ENCODE measurements at regions not wholly inside any gene's neighbourhood (a gene's known extent, or its start where the extent isn't known, plus 50 kb on each side); places are given as distances from the start of the nearest gene placed in this dataset.

DNA sequence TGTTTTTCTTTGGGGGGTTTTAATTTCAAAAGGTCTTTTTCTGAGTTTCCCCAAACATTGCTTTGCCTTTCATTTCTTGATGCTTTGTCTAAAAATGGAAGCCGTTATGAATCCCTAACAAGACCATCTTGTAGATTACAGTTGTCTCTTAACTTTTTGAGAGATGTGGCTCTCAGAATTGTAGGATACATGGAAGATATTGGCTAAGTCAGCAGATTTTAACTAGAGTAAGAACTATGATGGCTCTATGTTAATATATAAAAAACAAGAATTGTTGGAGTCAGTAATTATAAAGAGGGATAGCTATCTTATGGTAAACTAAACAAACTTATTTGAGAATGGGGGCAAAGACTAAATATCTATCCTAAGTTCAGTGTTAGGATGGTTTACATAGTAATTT lies 96.6 kb upstream of the HS3ST5 start:
- H3K27me3 ChIP-seq (ENCODE audit: control insufficient read depth, low read length), result no peaks in the 10 kb centered on the region
- H3K4me2 ChIP-seq (ENCODE audit: low read length), result no peak overlapping the region
- H4K20me1 ChIP-seq (ENCODE audit: control insufficient read depth, insufficient read depth, low read depth, low read length), result no peaks in the 10 kb centered on the region
- no peaks in the 10 kb centered on the region for H3K4me1 ChIP-seq (ENCODE audit: control insufficient read depth, low read length)
- no peaks in the 10 kb centered on the region for H3F3A ChIP-seq (ENCODE audit: control insufficient read depth, insufficient read depth)
- no peaks in the 10 kb centered on the region for H3K9me2 ChIP-seq (replicated peaks; ENCODE audit: control insufficient read depth, low read length)
- TF ChIP-seq CTCF (IDR thresholded peaks at IDR 0.05; ENCODE audit: low read depth, low read length, poor library complexity, severe bottlenecking), result no peak
- no peak for TF ChIP-seq EZH2phosphoT487 (IDR thresholded peaks at IDR 0.05; ENCODE audit: borderline replicate concordance, low read length)
- peaks cover 4% of the 10 kb centered on the region; the same call in 1 of the 2 replicates for H3K9me3 ChIP-seq (ENCODE audit: control insufficient read depth, insufficient read depth, low read length)
- H3K27ac ChIP-seq (ENCODE audit: low read depth, low read length), result no peak overlapping the region
- no peak overlapping the region for H3K4me3 ChIP-seq (ENCODE audit: low read length)
- H3K36me3 ChIP-seq (ENCODE audit: control insufficient read depth, low read length), result no peaks in the 10 kb centered on the region
- no peaks in the 10 kb centered on the region for H3K79me2 ChIP-seq (ENCODE audit: control insufficient read depth, low read length)

DNA sequence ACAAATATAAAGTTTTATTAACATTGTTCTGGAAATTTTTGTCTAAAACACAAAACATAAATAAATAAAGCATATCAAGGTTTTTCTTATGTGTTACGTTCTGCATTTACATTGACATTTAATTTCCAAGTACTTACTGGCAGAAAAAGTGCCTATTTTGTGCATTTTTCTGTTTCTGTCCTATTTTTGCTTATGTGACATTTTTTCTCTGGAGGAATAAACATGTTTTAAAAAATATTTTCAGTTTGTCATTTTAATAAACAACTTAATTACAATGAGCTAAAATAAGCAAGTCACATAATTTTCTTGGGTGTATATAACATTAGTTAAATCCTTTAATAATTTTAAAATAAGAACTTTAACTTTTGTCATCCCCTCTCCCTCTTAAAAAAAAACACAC lies 94.4 kb upstream of the HS3ST5 start:
- H3K4me2 ChIP-seq (ENCODE audit: low read length), result no peak overlapping the region
- H3K27me3 ChIP-seq (ENCODE audit: control insufficient read depth, low read length), result no peaks in the 10 kb centered on the region
- H3K9me2 ChIP-seq (replicated peaks; ENCODE audit: control insufficient read depth, low read length), result no peaks in the 10 kb centered on the region
- no peaks in the 10 kb centered on the region for H4K20me1 ChIP-seq (ENCODE audit: control insufficient read depth, insufficient read depth, low read depth, low read length)
- H3K4me1 ChIP-seq (ENCODE audit: control insufficient read depth, low read length), result no peaks in the 10 kb centered on the region
- H3K27ac ChIP-seq (ENCODE audit: low read depth, low read length), result no peak overlapping the region
- H3K36me3 ChIP-seq (ENCODE audit: control insufficient read depth, low read length), result no peaks in the 10 kb centered on the region
- H3K4me3 ChIP-seq (ENCODE audit: low read length), result no peak overlapping the region
- H3K9me3 ChIP-seq (ENCODE audit: control insufficient read depth, insufficient read depth, low read length), result peaks cover 4% of the 10 kb centered on the region; the same call in 1 of the 2 replicates
- TF ChIP-seq CTCF (IDR thresholded peaks at IDR 0.05; ENCODE audit: low read depth, low read length, poor library complexity, severe bottlenecking), result no peak
- TF ChIP-seq EZH2phosphoT487 (IDR thresholded peaks at IDR 0.05; ENCODE audit: borderline replicate concordance, low read length), result no peak
- no peaks in the 10 kb centered on the region for H3K79me2 ChIP-seq (ENCODE audit: control insufficient read depth, low read length)
- H3F3A ChIP-seq (ENCODE audit: control insufficient read depth, insufficient read depth), result no peaks in the 10 kb centered on the region

DNA sequence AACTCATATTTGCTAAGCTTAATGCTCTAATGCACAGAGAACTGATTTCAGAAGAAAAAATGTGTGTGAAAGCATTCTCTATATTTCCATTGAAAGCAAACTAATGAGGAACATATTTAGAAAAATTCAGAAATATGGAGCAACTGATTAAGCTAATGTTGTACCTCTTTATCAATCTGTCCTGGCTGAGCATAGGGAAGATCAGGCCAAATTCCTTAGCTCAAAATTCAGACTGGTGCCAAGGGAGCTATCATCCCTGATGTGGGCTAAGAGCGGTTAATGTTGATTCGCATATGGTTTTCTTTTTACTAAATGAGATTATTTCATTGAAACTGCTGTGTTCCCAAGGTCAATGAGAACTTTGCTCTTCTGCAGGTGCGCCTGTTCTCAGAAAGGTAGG lies 93.9 kb upstream of the HS3ST5 start:
- H4K20me1 ChIP-seq (ENCODE audit: control insufficient read depth, insufficient read depth, low read depth, low read length), result no peaks in the 10 kb centered on the region
- no peaks in the 10 kb centered on the region for H3K36me3 ChIP-seq (ENCODE audit: control insufficient read depth, low read length)
- no peak overlapping the region for H3K4me2 ChIP-seq (ENCODE audit: low read length)
- no peak overlapping the region for H3K27ac ChIP-seq (ENCODE audit: low read depth, low read length)
- no peaks in the 10 kb centered on the region for H3K27me3 ChIP-seq (ENCODE audit: control insufficient read depth, low read length)
- peaks cover 4% of the 10 kb centered on the region; the same call in 1 of the 2 replicates for H3K9me3 ChIP-seq (ENCODE audit: control insufficient read depth, insufficient read depth, low read length)
- H3F3A ChIP-seq (ENCODE audit: control insufficient read depth, insufficient read depth), result no peaks in the 10 kb centered on the region
- H3K9me2 ChIP-seq (replicated peaks; ENCODE audit: control insufficient read depth, low read length), result no peaks in the 10 kb centered on the region
- TF ChIP-seq EZH2phosphoT487 (IDR thresholded peaks at IDR 0.05; ENCODE audit: borderline replicate concordance, low read length) (no peak), CTCF (IDR thresholded peaks at IDR 0.05; ENCODE audit: low read depth, low read length, poor library complexity, severe bottlenecking) (no peak)
- H3K79me2 ChIP-seq (ENCODE audit: control insufficient read depth, low read length), result no peaks in the 10 kb centered on the region
- H3K4me3 ChIP-seq (ENCODE audit: low read length), result no peak overlapping the region
- H3K4me1 ChIP-seq (ENCODE audit: control insufficient read depth, low read length), result no peaks in the 10 kb centered on the region
